Coronary artery (tissue), 2 donors: ENCODE measurements at regions not wholly inside any gene's neighbourhood (a gene's known extent, or its start where the extent isn't known, plus 50 kb on each side); places are given as distances from the start of the nearest gene placed in this dataset.

ENCODE experiments used
- DNase-seq: peaks from one replicate; pipeline ENCODE4 v3.0.0-alpha.2; 2017; ENCODE audit warnings: low spot score
- H3K27ac ChIP-seq, 2 donors: fragments of 200-600 bp; sonication (generic); one replicate each; pipeline ENCODE4 v1.5.1; 2016 to 2019
- H3K4me3 ChIP-seq: fragments of 200-600 bp; sonication (generic); 2 replicates; pipeline ENCODE4 v1.5.1; 2016; ENCODE audit warnings: mild to moderate bottlenecking, moderate library complexity
- CTCF ChIP-seq: fragments of 200-600 bp; sonication (generic); IDR thresholded peaks from one replicate; pipeline ENCODE4 v1.5.1; 2019; ENCODE audit warnings: antibody characterized with exemption

DNA sequence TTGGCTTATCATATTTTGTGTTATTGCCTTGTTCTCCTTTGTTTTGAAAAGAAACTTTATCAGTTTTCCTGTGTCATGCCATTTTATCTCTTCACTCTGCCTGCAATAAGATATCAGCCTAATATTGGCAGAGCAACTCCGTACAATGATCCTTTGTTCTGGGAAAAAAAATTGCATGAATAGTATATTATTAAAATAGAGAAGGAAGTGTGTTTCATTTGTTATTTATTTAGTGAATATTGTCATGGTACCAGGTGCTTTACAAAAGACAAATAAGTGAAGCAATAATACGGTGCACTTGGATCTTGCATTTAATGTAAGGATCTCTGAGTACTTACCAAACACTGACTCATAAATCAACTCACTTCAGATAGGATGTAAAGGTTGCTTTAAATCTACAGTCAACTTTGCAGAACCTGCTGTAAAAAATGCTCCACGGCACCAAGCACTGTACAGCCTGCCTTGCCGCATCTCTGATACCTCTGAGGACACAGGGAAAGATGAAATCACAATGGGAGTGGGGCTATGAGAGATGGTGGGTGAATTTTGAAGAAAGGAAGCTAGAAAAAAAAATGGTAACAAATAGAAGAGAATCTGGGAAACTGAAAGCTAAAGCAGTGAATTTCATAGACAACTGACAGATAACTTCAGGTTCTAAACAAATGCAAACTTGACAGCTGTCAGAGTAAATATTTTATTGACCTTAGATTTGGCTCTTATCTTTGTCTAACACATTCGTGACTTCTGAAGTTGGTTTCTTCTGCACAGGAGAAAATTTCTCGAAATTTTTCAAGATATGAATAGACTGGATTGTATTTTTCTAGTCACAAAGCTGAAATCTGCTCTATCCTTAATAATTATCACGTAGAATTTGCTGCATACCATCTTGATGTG is 232.1 kb downstream of the ENC1 start:
- no peak overlapping the region for H3K27ac ChIP-seq
- no peak for TF ChIP-seq CTCF
- H3K4me3 ChIP-seq: no peak overlapping the region
- DNase-seq: no peak

DNA sequence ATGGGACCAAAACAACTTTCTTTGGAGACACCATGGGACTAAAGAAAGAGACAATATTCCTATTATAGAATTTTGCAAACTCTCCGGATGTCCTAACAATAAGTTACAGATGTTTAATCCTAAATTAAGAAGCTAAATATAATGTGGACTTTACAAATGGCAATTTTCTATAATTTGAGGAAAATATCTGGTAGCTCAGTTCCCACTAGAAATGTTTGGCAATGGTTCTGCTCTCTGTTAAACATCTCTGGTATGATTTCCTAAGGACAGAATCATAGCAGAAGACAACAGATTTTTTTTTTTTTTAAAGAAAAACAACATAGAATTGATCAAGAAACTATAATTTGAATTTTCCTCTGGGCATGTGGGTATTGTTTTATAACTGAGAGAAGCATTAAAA is 232.8 kb downstream of the ENC1 start:
- Histone ChIP-seq H3K27ac (no peak overlapping the region), H3K4me3 (no peak overlapping the region)
- TF ChIP-seq CTCF: no peak
- DNase-seq: no peak

- TF ChIP-seq CTCF: no peak
- H3K27ac ChIP-seq: no peak overlapping the region
These were observed 233.7 kb downstream of the ENC1 start for GRCh38 chr5:74406844-74407243.

DNA sequence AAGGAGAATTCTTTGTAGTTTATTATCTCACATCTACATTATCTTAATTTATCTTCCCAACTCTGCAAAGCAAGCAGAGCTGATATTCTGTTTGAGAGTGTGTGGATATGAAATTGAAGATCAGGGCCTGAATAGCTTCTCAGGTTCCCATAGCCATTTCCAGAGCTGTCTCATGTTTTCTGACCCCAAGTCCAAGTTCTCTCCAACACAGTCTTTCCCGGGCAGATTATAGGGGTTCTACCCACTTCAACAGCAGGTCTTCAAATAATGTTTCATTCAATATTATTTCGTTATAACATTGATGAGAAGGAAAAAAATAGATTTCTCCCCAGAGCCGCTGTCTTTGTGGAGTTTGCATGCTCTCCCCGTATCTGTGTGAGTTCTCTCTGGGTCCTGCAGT is 234.9 kb downstream of the ENC1 start:
- no peak for DNase-seq
- no peak overlapping the region for H3K27ac ChIP-seq
- TF ChIP-seq CTCF: no peak
- H3K4me3 ChIP-seq: no peak overlapping the region

More at GRCh38 chr5:74406844-74407243, 233.7 kb downstream of the ENC1 start:
- DNase-seq: no peak
- H3K4me3 ChIP-seq: no peak overlapping the region

- no peak for DNase-seq
- TF ChIP-seq CTCF: no peak
- no peak overlapping the region for H3K4me3 ChIP-seq
- H3K27ac ChIP-seq: no peak overlapping the region
These were observed 235.7 kb downstream of the ENC1 start for GRCh38 chr5:74404574-74405508.

DNA sequence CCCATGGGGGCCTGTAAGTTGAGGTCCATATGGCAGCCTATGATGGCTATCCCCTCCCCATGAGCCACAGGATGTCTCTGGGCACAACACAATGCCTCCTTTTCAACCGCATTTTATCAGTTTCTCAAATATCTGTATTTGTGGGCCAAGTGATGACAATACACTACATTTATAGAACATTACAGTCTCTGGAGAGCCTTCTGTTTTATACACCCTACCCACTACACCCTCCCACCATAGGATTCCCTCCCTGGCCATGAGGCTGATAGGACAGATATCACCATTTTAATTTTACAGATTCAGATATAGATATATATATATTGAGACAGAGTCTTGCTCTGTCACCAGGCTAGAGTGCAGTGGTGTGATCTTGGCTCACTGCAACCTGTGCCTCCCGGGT is 236.8 kb downstream of the ENC1 start:
- H3K27ac ChIP-seq: no peak overlapping the region

More for the DNA sequence above, 236.8 kb downstream of the ENC1 start:
- no peak overlapping the region for H3K4me3 ChIP-seq
- no peak for TF ChIP-seq CTCF
- no peak for DNase-seq
